ENCODE measurements at regions not wholly inside any gene's neighbourhood (a gene's known extent, or its start where the extent isn't known, plus 50 kb on each side); places are given as distances from the start of the nearest gene placed in this dataset.

DNA sequence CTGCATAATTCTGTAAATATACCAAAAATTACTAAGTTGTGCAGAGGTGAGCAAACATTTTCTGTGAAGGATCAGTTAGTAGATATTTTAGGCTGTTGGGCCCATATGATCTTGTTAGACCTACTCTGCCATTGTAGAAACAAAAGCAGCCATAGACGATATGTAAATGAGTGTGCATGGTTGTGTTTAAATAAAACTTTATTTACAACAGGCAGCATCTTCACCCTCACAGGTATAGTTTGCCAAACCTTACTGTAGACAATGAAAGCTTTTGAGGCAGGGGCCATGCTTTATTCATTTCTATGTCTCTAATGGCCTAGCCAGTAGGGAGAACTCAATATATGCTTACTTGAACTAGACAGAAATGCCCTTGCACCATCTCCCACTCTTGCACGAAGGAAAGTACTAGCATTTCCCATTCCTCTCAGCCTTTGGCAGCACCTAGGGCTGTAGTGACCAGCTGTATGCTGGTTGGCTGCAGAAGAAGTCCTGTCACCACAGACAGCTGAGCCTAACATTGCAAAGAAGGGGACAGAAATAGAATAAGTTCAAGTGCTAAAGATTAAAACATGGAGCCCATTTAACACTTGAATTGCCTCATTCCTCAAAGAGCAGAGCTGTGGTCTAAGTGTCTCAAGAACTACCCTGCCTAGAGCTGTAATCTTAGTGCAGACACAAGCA, 305.1 kb upstream of the MGAT5 start:
- H3K4me1 ChIP-seq (ENCODE audit: insufficient read depth, low read length): no peaks in the 10 kb centered on the region
- no peaks in the 10 kb centered on the region for H3K36me3 ChIP-seq (ENCODE audit: insufficient read depth, low read length)
- no peak overlapping the region for H3K9ac ChIP-seq (ENCODE audit: low read depth, low read length)
- no peak overlapping the region for H3K4me3 ChIP-seq (ENCODE audit: low read length)
- H3K27me3 ChIP-seq (ENCODE audit: insufficient read depth, low read length): no peaks in the 10 kb centered on the region
- 56% methylated on average over 1 of the region's 2 CpGs for WGBS
- no peak overlapping the region for H3K27ac ChIP-seq (ENCODE audit: low read depth, low read length)
- no peaks in the 10 kb centered on the region for H3K9me3 ChIP-seq (ENCODE audit: insufficient read depth, low read depth, low read length)

DNA sequence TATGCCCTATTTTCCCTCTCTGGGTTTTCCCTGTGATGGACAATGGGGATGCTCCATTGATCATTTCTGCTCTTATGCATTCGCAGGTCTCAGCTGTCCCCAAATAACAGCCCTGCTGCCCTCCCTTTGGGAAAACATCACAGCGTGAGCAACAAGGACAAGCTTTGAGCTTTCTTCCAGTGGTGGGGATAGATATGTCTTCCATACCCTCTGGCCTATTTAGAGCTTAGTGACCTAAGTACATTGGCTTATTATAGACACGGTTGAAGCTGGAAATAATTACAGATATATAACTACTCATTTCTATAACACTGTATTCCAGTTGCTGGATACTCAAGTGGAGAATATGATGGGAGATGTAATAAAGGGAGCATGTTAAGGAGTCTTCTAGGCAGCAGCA, 304.3 kb upstream of the MGAT5 start:
- Histone ChIP-seq H3K36me3 (ENCODE audit: insufficient read depth, low read length) (no peaks in the 10 kb centered on the region), H3K27ac (ENCODE audit: low read depth, low read length) (no peak overlapping the region), H3K4me3 (ENCODE audit: low read length) (no peak overlapping the region), H3K9ac (ENCODE audit: low read depth, low read length) (no peak overlapping the region), H3K27me3 (ENCODE audit: insufficient read depth, low read length) (no peaks in the 10 kb centered on the region), H3K4me1 (ENCODE audit: insufficient read depth, low read length) (no peaks in the 10 kb centered on the region), H3K9me3 (ENCODE audit: insufficient read depth, low read depth, low read length) (no peaks in the 10 kb centered on the region)
- 96% methylated on average over 2 of the region's 3 CpGs for WGBS

DNA sequence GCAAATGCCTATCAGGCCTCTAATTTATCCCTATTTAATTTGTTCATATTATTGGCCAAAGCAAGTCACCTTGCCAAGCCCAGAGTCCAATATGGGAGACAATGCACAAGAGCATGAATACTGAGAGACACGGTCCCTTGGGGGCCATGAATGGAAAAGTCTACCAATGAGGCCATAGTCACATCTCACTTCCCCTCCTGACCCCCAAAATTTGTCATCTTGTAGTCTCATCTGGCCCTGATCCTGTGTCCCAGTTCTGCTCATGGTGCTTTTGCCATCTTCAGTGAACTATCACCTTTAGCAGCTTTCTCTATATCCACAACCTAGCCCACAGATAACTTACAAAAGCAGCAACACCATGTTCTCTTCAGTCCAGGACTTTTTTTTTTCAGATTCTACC, 302.7 kb upstream of the MGAT5 start:
- no peaks in the 10 kb centered on the region for H3K4me1 ChIP-seq (ENCODE audit: insufficient read depth, low read length)
- H3K9me3 ChIP-seq (ENCODE audit: insufficient read depth, low read depth, low read length): no peaks in the 10 kb centered on the region
- H3K9ac ChIP-seq (ENCODE audit: low read depth, low read length): no peak overlapping the region
- no peaks in the 10 kb centered on the region for H3K36me3 ChIP-seq (ENCODE audit: insufficient read depth, low read length)
- H3K27ac ChIP-seq (ENCODE audit: low read depth, low read length): no peak overlapping the region
- no peaks in the 10 kb centered on the region for H3K27me3 ChIP-seq (ENCODE audit: insufficient read depth, low read length)
- WGBS: 98% methylated on average over 1 of the region's 1 CpG
- H3K4me3 ChIP-seq (ENCODE audit: low read length): no peak overlapping the region

DNA sequence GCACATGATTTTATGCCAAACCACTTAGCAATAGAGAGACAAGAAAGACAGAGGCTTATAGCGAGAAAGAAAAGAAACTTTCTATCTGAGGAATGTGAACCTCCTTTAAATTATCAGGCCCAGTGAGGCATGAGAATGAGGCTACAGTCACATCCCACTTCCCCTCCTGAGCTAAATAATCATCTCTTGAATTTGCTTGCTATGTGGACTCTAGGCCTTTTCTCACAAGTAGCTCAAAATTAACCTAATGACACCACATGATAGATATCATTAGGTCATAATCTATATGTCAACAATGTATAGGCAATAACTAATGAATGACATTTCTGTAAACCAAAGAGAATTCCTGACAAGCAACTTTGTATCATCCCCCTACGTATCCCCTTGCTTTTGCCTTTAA, 301.5 kb upstream of the MGAT5 start:
- no peak overlapping the region for H3K9ac ChIP-seq (ENCODE audit: low read depth, low read length)
- no peaks in the 10 kb centered on the region for H3K36me3 ChIP-seq (ENCODE audit: insufficient read depth, low read length)
- 93% methylated on average over 2 of the region's 2 CpGs for WGBS
- no peak overlapping the region for H3K27ac ChIP-seq (ENCODE audit: low read depth, low read length)
- no peaks in the 10 kb centered on the region for H3K9me3 ChIP-seq (ENCODE audit: insufficient read depth, low read depth, low read length)
- no peaks in the 10 kb centered on the region for H3K4me1 ChIP-seq (ENCODE audit: insufficient read depth, low read length)
- no peak overlapping the region for H3K4me3 ChIP-seq (ENCODE audit: low read length)
- H3K27me3 ChIP-seq (ENCODE audit: insufficient read depth, low read length): no peaks in the 10 kb centered on the region

DNA sequence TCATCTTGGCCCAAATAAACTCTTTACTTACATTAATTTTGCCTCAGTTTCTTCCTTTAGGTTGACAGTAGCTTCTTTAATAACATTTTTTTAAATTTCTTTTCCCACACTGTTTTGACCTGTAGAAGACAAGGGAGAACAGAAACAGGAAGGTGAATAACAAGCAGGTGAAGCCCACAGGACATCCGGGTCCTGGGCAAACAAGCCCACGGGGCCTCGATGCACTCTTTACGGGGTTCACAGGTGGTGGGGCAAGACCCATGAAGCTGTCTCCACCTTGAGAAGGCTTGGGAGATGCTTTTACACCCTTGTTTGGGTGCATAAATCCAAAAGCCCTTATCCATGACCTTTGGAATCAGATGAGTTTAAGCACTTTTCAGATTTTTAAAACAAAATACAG, 301.0 kb upstream of the MGAT5 start:
- no peak overlapping the region for H3K4me3 ChIP-seq (ENCODE audit: low read length)
- 94% methylated on average over 4 of the region's 4 CpGs for WGBS
- H3K4me1 ChIP-seq (ENCODE audit: insufficient read depth, low read length): no peaks in the 10 kb centered on the region
- no peak overlapping the region for H3K9ac ChIP-seq (ENCODE audit: low read depth, low read length)
- H3K36me3 ChIP-seq (ENCODE audit: insufficient read depth, low read length): no peaks in the 10 kb centered on the region
- H3K27ac ChIP-seq (ENCODE audit: low read depth, low read length): no peak overlapping the region
- H3K9me3 ChIP-seq (ENCODE audit: insufficient read depth, low read depth, low read length): no peaks in the 10 kb centered on the region
- H3K27me3 ChIP-seq (ENCODE audit: insufficient read depth, low read length): no peaks in the 10 kb centered on the region

DNA sequence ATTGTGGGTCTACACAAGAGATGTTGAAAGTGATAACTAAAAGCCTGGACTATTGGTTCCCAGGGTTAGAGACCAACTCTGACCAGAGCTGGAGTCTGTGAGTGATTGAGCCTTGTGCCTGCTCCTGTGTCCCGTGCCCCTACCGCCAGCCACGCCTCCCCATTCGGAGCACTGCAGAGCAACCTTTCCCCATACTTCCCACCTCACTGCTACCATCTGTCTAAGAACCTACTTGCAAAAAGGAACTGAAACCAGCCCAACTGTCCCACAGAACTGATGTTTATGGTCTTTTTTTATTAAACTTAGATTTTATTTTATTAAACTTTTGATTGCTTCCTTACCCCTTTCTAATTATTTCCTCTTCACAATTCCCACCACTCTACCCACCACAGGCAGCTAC, 300.3 kb upstream of the MGAT5 start:
- Histone ChIP-seq H3K4me1 (ENCODE audit: insufficient read depth, low read length) (no peaks in the 10 kb centered on the region), H3K4me3 (ENCODE audit: low read length) (no peak overlapping the region), H3K9ac (ENCODE audit: low read depth, low read length) (no peak overlapping the region)

DNA sequence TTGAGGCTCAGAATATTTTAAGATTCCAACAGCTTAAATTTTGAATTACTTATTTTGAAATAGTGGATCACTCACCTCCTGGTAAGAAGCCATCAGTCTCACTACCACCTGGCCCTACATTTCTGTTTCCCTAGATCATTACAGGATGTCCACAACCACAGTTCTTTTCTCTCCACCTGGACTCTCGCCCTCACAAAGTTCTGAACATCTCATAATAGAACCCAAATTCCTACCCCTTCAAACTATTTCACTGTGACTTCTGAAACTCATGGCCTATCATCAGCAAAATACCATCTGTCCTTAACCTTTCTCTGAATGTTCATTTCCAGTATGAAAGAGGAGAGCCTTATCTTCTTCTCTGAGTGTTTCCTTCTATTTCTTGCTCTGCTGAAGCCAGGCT, 299.2 kb upstream of the MGAT5 start:
- Histone ChIP-seq H3K9ac (ENCODE audit: low read depth, low read length) (no peak overlapping the region), H3K27me3 (ENCODE audit: insufficient read depth, low read length) (no peaks in the 10 kb centered on the region), H3K27ac (ENCODE audit: low read depth, low read length) (no peak overlapping the region), H3K4me3 (ENCODE audit: low read length) (no peak overlapping the region), H3K36me3 (ENCODE audit: insufficient read depth, low read length) (no peaks in the 10 kb centered on the region), H3K9me3 (ENCODE audit: insufficient read depth, low read depth, low read length) (no peaks in the 10 kb centered on the region), H3K4me1 (ENCODE audit: insufficient read depth, low read length) (no peaks in the 10 kb centered on the region)
- WGBS: 92% methylated on average over 1 of the region's 1 CpG

More for the DNA sequence above, 300.3 kb upstream of the MGAT5 start:
- H3K9me3 ChIP-seq (ENCODE audit: insufficient read depth, low read depth, low read length): no peaks in the 10 kb centered on the region
- H3K36me3 ChIP-seq (ENCODE audit: insufficient read depth, low read length): no peaks in the 10 kb centered on the region
- 82% methylated on average over 4 of the region's 4 CpGs for WGBS
- H3K27ac ChIP-seq (ENCODE audit: low read depth, low read length): no peak overlapping the region
- no peaks in the 10 kb centered on the region for H3K27me3 ChIP-seq (ENCODE audit: insufficient read depth, low read length)

DNA sequence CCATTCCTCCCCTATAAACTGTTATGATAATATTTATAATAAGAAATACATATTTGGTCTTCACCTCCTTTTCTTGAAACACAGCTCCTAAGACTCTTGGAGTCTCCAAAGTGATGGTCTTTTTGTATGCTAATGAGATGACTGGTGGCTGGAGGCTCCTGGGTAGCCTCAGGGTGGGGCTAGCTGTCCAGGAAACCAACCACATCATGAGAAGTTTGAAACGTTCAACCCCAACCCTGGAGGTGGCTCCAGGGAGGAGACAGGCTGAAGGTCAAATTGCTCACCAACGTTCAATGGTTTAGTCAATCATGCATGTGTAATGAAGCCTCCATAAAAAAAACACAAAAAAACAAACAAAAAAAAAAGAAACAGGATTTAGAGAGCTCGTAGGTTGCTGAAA, 298.7 kb upstream of the MGAT5 start:
- Histone ChIP-seq H3K27ac (ENCODE audit: low read depth, low read length) (no peak overlapping the region), H3K4me3 (ENCODE audit: low read length) (no peak overlapping the region), H3K36me3 (ENCODE audit: insufficient read depth, low read length) (no peaks in the 10 kb centered on the region), H3K9me3 (ENCODE audit: insufficient read depth, low read depth, low read length) (no peaks in the 10 kb centered on the region), H3K27me3 (ENCODE audit: insufficient read depth, low read length) (no peaks in the 10 kb centered on the region), H3K4me1 (ENCODE audit: insufficient read depth, low read length) (no peaks in the 10 kb centered on the region), H3K9ac (ENCODE audit: low read depth, low read length) (no peak overlapping the region)
- 68% methylated on average over 2 of the region's 3 CpGs for WGBS

DNA sequence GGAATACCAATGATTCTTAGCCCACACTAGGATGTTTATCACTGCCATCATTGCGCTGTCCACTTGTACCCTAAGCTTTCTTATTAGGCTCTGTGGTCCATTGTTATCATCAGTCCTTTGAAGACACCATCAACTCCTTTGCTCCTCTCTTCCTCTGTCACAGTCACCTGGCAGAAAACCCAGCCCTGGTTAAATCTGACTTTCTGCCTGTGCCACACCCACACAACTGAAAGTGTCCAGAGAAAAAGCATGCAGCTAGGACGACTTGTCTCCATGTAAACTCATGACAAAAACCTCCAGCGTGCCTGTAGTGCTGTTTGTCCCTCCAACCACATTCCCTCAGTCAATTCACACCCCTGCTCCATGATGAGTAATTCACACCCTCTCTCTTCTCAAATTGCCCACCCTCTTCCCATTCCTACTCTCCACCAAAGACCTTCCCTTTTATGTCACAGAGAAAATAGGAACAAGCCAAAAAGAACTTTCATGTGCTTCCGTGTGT, 297.4 kb upstream of the MGAT5 start:
- no peak overlapping the region for H3K9ac ChIP-seq (ENCODE audit: low read depth, low read length)
- H3K27ac ChIP-seq (ENCODE audit: low read depth, low read length): no peak overlapping the region
- H3K4me3 ChIP-seq (ENCODE audit: low read length): no peak overlapping the region
- no peaks in the 10 kb centered on the region for H3K4me1 ChIP-seq (ENCODE audit: insufficient read depth, low read length)
- H3K27me3 ChIP-seq (ENCODE audit: insufficient read depth, low read length): no peaks in the 10 kb centered on the region
- 73% methylated on average over 4 of the region's 4 CpGs for WGBS
- no peaks in the 10 kb centered on the region for H3K36me3 ChIP-seq (ENCODE audit: insufficient read depth, low read length)
- no peaks in the 10 kb centered on the region for H3K9me3 ChIP-seq (ENCODE audit: insufficient read depth, low read depth, low read length)

DNA sequence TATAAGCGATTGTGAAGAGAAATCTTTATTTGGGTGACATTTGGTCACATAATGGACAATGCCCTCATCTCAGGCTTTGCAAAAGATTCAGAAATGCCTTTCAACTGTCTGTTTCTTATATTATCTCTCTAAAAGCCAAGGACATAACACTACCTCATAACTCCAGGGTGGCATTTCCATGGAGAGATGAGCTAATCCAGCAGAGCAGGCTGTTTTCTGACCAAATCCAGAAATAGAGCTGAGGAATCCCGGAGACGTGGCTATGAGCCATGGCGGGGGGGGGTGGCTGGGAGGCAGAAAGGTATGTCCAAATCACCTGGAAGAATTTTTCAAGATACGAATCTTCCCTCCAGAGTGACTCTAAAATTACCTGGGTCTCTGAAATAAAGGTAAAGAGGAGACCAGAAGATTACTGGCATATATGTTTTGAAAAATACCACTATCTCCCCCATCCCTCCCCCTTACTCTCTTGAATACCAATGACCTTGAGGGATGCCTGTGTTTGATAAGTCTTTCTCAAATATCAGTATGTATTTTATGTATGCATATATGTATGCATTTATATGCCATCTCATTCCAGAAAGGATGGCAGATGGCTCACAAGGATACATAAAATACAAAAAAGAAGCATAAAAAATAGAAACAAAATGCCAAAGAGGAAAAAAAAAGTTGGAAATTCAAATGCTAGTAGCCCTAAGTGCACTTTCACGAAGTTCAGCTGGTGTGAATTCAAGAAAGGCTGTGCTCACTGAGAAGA, 296.0 kb upstream of the MGAT5 start:
- Histone ChIP-seq H3K4me1 (ENCODE audit: insufficient read depth, low read length) (no peaks in the 10 kb centered on the region), H3K36me3 (ENCODE audit: insufficient read depth, low read length) (no peaks in the 10 kb centered on the region), H3K27me3 (ENCODE audit: insufficient read depth, low read length) (no peaks in the 10 kb centered on the region), H3K27ac (ENCODE audit: low read depth, low read length) (no peak overlapping the region), H3K9me3 (ENCODE audit: insufficient read depth, low read depth, low read length) (no peaks in the 10 kb centered on the region), H3K4me3 (ENCODE audit: low read length) (no peak overlapping the region), H3K9ac (ENCODE audit: low read depth, low read length) (no peak overlapping the region)
- WGBS: 92% methylated on average over 4 of the region's 6 CpGs

DNA sequence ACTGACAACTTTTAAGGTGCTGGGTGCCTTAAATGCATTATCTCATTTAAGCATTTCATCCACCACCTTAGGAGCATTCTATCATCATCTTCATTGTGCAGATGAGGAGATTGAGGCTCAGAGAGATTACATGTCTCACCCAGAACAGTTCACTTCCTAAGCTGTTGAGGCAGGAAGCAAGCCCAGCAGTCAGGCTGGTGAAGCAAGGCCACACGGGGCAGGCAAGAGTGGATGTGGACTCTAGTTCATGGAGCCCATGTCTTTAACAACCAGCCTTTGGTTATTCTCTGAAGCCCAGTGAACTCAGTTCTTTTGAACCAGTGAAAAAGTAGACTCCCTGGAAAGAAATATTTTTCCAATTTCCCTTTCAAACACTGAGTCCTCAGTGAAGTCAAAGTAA, 294.8 kb upstream of the MGAT5 start:
- no peaks in the 10 kb centered on the region for H3K4me1 ChIP-seq (ENCODE audit: insufficient read depth, low read length)
- no peak overlapping the region for H3K4me3 ChIP-seq (ENCODE audit: low read length)
- no peak overlapping the region for H3K27ac ChIP-seq (ENCODE audit: low read depth, low read length)
- H3K27me3 ChIP-seq (ENCODE audit: insufficient read depth, low read length): no peaks in the 10 kb centered on the region
- no peaks in the 10 kb centered on the region for H3K36me3 ChIP-seq (ENCODE audit: insufficient read depth, low read length)
- H3K9me3 ChIP-seq (ENCODE audit: insufficient read depth, low read depth, low read length): no peaks in the 10 kb centered on the region
- 87% methylated on average over 1 of the region's 1 CpG for WGBS
- no peak overlapping the region for H3K9ac ChIP-seq (ENCODE audit: low read depth, low read length)
